Astrocyte (in vitro differentiated cells and primary cell): ENCODE measurements at regions not wholly inside any gene's neighbourhood (a gene's known extent, or its start where the extent isn't known, plus 50 kb on each side); places are given as distances from the start of the nearest gene placed in this dataset.

Source experiments
- DNase-seq: peaks from one replicate; pipeline ENCODE4 v3.0.0-alpha.2; 2010; ENCODE audit warnings: low read depth
- FAIRE-seq: peaks from 2 replicates; lab custom pipeline; 2011; peaks lifted over from hg19 to GRCh38; lab: Jason Lieb, UNC
- H2AFZ ChIP-seq: 2 replicates; pipeline ENCODE4 v1.6.0; 2012; ENCODE audit warnings: low read depth, low read length, inconsistent platforms
- H3K27ac ChIP-seq: 2 replicates; pipeline ENCODE4 v1.5.1; 2011; ENCODE audit warnings: low read depth, low read length, inconsistent platforms
- H3K27me3 ChIP-seq: 2 replicates; pipeline ENCODE4 v1.6.0; 2011; ENCODE audit warnings: low read length, inconsistent platforms; ENCODE audit not compliant: insufficient read depth
- H3K36me3 ChIP-seq: 2 replicates; pipeline ENCODE4 v1.5.1; 2011; ENCODE audit warnings: low read length, inconsistent platforms; ENCODE audit not compliant: insufficient read depth
- H3K4me1 ChIP-seq: 2 replicates; pipeline ENCODE4 v1.5.1; 2011; ENCODE audit warnings: low read length, inconsistent platforms; ENCODE audit not compliant: insufficient read depth
- H3K4me2 ChIP-seq: 2 replicates; pipeline ENCODE4 v1.6.0; 2012; ENCODE audit warnings: low read length, inconsistent platforms
- H3K4me3 ChIP-seq: 2 replicates; pipeline ENCODE4 v1.5.1; 2011; ENCODE audit warnings: low read depth, mild to moderate bottlenecking, low read length, inconsistent platforms; ENCODE audit not compliant: insufficient read depth
- H3K79me2 ChIP-seq: 2 replicates; pipeline ENCODE4 v1.6.0; 2012; ENCODE audit warnings: mild to moderate bottlenecking, low read length, inconsistent platforms; ENCODE audit not compliant: insufficient read depth
- H3K9ac ChIP-seq: 2 replicates; pipeline ENCODE4 v1.6.0; 2012; ENCODE audit warnings: mild to moderate bottlenecking, low read length, inconsistent platforms
- H3K9me3 ChIP-seq: 2 replicates; pipeline ENCODE4 v1.5.1; 2012; ENCODE audit warnings: low read depth, mild to moderate bottlenecking, low read length, inconsistent platforms; ENCODE audit not compliant: insufficient read depth
- H4K20me1 ChIP-seq: 2 replicates; pipeline ENCODE4 v1.6.0; 2012; ENCODE audit warnings: low read length, inconsistent platforms; ENCODE audit not compliant: insufficient read depth
- H3K27ac Mint-ChIP-seq: one replicate; pipeline ENCODE4 v1.8.0; 2021; ENCODE audit warnings: mild to moderate bottlenecking, mixed read lengths; ENCODE audit not compliant: unreplicated experiment
- H3K27me3 Mint-ChIP-seq: one replicate; pipeline ENCODE4 v1.8.0; 2021; ENCODE audit warnings: low read depth, mixed read lengths; ENCODE audit not compliant: unreplicated experiment
- H3K36me3 Mint-ChIP-seq: one replicate; pipeline ENCODE4 v1.8.0; 2021; ENCODE audit warnings: low read depth, mixed read lengths; ENCODE audit not compliant: unreplicated experiment
- H3K4me1 Mint-ChIP-seq: one replicate; pipeline ENCODE4 v1.8.0; 2021; ENCODE audit warnings: low read depth, mixed read lengths; ENCODE audit not compliant: unreplicated experiment
- H3K4me3 Mint-ChIP-seq: one replicate; pipeline ENCODE4 v1.8.0; 2021; ENCODE audit warnings: mild to moderate bottlenecking, moderate library complexity, mixed read lengths; ENCODE audit not compliant: unreplicated experiment
- H3K9me3 Mint-ChIP-seq: one replicate; pipeline ENCODE4 v1.8.0; 2021; ENCODE audit warnings: mild to moderate bottlenecking, mixed read lengths; ENCODE audit not compliant: unreplicated experiment
- EZH2 ChIP-seq: IDR thresholded peaks from 2 replicates; pipeline ENCODE4 v1.6.1; 2012; ENCODE audit warnings: mild to moderate bottlenecking, low read length, inconsistent platforms; ENCODE audit not compliant: insufficient read depth
- TF ChIP-seq, protein P1 (sequence below): IDR thresholded peaks from 2 replicates; pipeline ENCODE4 v1.5.1; 2011; ENCODE audit warnings: low read depth, mild to moderate bottlenecking, inconsistent platforms, low read length, moderate library complexity; ENCODE audit not compliant: insufficient read depth

DNA sequence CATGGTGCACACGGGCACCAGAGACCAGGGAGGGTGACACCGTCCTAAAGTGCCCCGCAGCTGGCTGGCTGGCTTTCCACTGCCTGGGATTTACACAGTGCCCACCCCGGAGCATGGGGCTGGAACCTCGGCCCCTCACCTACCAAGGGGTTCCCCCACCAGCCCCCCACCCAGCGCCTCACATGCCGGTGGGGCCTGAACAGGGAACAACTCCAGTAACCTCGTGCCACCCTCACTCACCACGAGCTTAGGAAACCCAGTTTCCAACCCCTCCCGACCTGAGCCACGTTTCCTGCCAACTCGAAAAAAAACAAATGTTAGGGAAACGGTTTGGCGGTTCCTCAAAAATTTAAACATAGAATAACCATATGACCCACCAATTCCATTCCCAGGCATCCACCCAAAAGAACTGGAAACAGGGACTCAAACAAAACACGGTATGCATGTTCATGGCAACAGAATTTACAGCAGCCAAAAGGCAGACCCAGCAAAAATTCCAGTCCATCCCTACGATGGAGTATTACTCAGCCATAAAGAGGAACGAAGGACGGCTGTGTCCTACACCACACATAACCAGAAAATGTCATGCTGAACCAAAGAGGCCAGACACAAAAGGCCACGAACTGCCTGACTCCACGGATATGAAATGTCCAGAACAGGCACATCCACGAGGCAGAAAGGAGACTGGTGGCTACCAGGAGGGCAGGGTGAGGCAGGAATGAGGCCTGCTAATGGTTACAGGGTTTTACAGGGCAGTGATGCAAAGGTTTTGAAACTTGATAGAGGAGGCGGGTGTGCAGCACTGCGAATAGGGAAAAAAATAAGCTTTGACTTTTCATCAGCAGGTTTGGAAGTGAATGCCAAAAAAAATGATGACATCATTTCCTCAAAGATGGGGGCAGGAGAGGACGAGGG, 68.9 kb downstream of the NCOR2 start:
- TF ChIP-seq EZH2: no peak
- TF ChIP-seq, protein P1, sequence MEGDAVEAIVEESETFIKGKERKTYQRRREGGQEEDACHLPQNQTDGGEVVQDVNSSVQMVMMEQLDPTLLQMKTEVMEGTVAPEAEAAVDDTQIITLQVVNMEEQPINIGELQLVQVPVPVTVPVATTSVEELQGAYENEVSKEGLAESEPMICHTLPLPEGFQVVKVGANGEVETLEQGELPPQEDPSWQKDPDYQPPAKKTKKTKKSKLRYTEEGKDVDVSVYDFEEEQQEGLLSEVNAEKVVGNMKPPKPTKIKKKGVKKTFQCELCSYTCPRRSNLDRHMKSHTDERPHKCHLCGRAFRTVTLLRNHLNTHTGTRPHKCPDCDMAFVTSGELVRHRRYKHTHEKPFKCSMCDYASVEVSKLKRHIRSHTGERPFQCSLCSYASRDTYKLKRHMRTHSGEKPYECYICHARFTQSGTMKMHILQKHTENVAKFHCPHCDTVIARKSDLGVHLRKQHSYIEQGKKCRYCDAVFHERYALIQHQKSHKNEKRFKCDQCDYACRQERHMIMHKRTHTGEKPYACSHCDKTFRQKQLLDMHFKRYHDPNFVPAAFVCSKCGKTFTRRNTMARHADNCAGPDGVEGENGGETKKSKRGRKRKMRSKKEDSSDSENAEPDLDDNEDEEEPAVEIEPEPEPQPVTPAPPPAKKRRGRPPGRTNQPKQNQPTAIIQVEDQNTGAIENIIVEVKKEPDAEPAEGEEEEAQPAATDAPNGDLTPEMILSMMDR: no peak
- no peak overlapping the region for H2AFZ ChIP-seq
- H3K4me2 ChIP-seq: peak overlapping the region; percentile 67
- no peaks in the 10 kb centered on the region for H3K9me3 ChIP-seq
- peaks cover 3% of the 10 kb centered on the region for H3K36me3 ChIP-seq
- H3K4me1 Mint-ChIP-seq: peaks cover 67% of the 10 kb centered on the region
- DNase-seq: peak; percentile 81
- peak overlapping the region; percentile 75 for H3K4me3 Mint-ChIP-seq
- peaks cover 100% of the 10 kb centered on the region for H4K20me1 ChIP-seq
- H3K4me3 ChIP-seq: no peak overlapping the region
- peaks cover 17% of the 10 kb centered on the region for H3K36me3 Mint-ChIP-seq
- H3K9ac ChIP-seq: peak overlapping the region; percentile 68
- no peaks in the 10 kb centered on the region for H3K9me3 Mint-ChIP-seq
- peak overlapping the region; percentile 83 for H3K27ac ChIP-seq
- H3K27me3 ChIP-seq: no peaks in the 10 kb centered on the region
- FAIRE-seq: peak; percentile 50
- H3K27me3 Mint-ChIP-seq: no peaks in the 10 kb centered on the region
- peaks cover 50% of the 10 kb centered on the region for H3K4me1 ChIP-seq
- H3K27ac Mint-ChIP-seq: peak overlapping the region; percentile 95
- peaks cover 99% of the 10 kb centered on the region for H3K79me2 ChIP-seq

DNA sequence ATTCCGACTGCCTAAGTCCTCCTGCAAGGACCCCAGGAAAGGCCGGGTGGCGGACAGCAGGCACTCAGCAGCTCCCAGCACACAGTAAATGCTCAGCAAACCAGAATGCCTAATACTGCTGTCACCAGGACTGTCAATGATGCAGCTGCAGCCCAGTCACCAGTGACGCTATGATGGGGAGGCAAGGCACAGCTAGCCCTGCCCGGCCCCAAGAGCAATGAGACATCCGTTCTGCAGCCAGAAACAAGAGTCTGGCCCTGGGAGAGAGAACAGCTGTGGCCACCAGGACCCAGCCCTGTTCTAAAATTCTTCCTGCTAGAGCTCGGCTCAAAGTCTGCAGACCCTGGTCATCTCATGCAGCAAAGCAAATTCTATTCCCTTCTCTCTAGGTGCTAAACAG, 69.8 kb downstream of the NCOR2 start:
- TF ChIP-seq, protein P1: no peak
- no peak for TF ChIP-seq EZH2
- Histone ChIP-seq H3K9me3 (no peaks in the 10 kb centered on the region), H3K4me3 (no peak overlapping the region), H3K4me2 (peak overlapping the region; percentile 67), H2AFZ (no peak overlapping the region), H3K9ac (peak overlapping the region; percentile 68), H3K27ac (peak overlapping the region; percentile 83), H4K20me1 (peaks cover 100% of the 10 kb centered on the region), H3K27me3 (no peaks in the 10 kb centered on the region), H3K79me2 (peaks cover 99% of the 10 kb centered on the region), H3K4me1 (peaks cover 50% of the 10 kb centered on the region), H3K36me3 (peaks cover 3% of the 10 kb centered on the region)
- Mint-ChIP-seq H3K4me1 (peaks cover 62% of the 10 kb centered on the region), H3K27me3 (no peaks in the 10 kb centered on the region), H3K27ac (peak overlapping the region; percentile 95), H3K9me3 (no peaks in the 10 kb centered on the region), H3K4me3 (peak overlapping the region; percentile 20), H3K36me3 (peaks cover 17% of the 10 kb centered on the region)
- DNase-seq (peak; percentile 87), FAIRE-seq (no peak)

DNA sequence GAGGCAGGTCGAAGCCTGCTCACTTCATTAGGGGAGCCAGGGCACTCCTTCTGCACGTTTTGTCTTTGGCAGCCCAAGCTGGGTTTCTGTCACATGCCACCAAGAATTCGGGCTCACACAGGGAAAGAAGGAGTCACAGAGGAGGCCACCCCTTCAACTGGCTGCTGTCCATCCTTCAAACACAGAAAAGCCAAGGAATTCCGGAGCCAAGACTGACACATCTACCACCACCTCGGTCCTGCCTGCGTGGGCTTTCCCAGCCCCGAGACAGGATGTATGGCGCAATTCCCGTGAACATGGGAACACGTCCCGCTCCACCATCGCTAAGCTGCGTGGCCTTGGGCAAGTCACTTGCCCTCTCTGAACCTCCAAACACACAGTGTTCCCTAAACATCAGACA, 70.4 kb downstream of the NCOR2 start:
- H3K4me1 Mint-ChIP-seq: peaks cover 57% of the 10 kb centered on the region
- TF ChIP-seq, protein P1: no peak
- no peak for TF ChIP-seq EZH2
- H3K27ac ChIP-seq: peak overlapping the region; percentile 83

More for the DNA sequence above, 70.4 kb downstream of the NCOR2 start:
- Histone ChIP-seq H3K4me3 (no peak overlapping the region), H3K4me1 (peaks cover 50% of the 10 kb centered on the region), H3K36me3 (peaks cover 3% of the 10 kb centered on the region), H3K4me2 (peak overlapping the region; percentile 67), H3K9ac (peak overlapping the region; percentile 68), H3K9me3 (no peaks in the 10 kb centered on the region), H3K79me2 (peaks cover 99% of the 10 kb centered on the region), H3K27me3 (no peaks in the 10 kb centered on the region), H4K20me1 (peaks cover 100% of the 10 kb centered on the region), H2AFZ (no peak overlapping the region)
- DNase-seq (peak; percentile 67), FAIRE-seq (no peak)
- H3K36me3 Mint-ChIP-seq: peaks cover 13% of the 10 kb centered on the region
- H3K27me3 Mint-ChIP-seq: no peaks in the 10 kb centered on the region
- H3K4me3 Mint-ChIP-seq: no peak overlapping the region
- H3K27ac Mint-ChIP-seq: peak overlapping the region; percentile 95
- H3K9me3 Mint-ChIP-seq: no peaks in the 10 kb centered on the region
